Kidney epithelial cell (primary cell): ENCODE measurements at regions not wholly inside any gene's neighbourhood (a gene's known extent, or its start where the extent isn't known, plus 50 kb on each side); places are given as distances from the start of the nearest gene placed in this dataset.

Experiments
- DNase-seq: peaks from one replicate; pipeline ENCODE4 v3.0.0-alpha.2; 2010; ENCODE audit warnings: low read depth
- H3K27me3 ChIP-seq: 2 replicates; pipeline ENCODE4 v1.6.0; 2011; ENCODE audit warnings: low read length; ENCODE audit not compliant: control insufficient read depth, insufficient read depth
- H3K36me3 ChIP-seq: 2 replicates; pipeline ENCODE4 v1.5.1; 2011; ENCODE audit warnings: low read length; ENCODE audit not compliant: control insufficient read depth, insufficient read depth
- H3K4me3 ChIP-seq: 2 replicates; pipeline ENCODE4 v1.5.1; 2011; ENCODE audit warnings: low read depth, mild to moderate bottlenecking, control low read depth, low read length
- TF ChIP-seq, protein P1 (sequence below): IDR thresholded peaks from 2 replicates; pipeline ENCODE4 v1.5.1; 2011; ENCODE audit warnings: mild to moderate bottlenecking, moderate library complexity, low read length, control low read depth, inconsistent platforms; ENCODE audit not compliant: insufficient read depth, poor library complexity, severe bottlenecking

- TF ChIP-seq, protein P1, sequence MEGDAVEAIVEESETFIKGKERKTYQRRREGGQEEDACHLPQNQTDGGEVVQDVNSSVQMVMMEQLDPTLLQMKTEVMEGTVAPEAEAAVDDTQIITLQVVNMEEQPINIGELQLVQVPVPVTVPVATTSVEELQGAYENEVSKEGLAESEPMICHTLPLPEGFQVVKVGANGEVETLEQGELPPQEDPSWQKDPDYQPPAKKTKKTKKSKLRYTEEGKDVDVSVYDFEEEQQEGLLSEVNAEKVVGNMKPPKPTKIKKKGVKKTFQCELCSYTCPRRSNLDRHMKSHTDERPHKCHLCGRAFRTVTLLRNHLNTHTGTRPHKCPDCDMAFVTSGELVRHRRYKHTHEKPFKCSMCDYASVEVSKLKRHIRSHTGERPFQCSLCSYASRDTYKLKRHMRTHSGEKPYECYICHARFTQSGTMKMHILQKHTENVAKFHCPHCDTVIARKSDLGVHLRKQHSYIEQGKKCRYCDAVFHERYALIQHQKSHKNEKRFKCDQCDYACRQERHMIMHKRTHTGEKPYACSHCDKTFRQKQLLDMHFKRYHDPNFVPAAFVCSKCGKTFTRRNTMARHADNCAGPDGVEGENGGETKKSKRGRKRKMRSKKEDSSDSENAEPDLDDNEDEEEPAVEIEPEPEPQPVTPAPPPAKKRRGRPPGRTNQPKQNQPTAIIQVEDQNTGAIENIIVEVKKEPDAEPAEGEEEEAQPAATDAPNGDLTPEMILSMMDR: no peak
- Histone ChIP-seq H3K27me3 (no peaks in the 10 kb centered on the region), H3K36me3 (no peaks in the 10 kb centered on the region), H3K4me3 (no peak overlapping the region)
- DNase-seq: no peak
Measured at GRCh38 chr22:48721395-48721669, 1106.3 kb downstream of the BRD1 start.

DNA sequence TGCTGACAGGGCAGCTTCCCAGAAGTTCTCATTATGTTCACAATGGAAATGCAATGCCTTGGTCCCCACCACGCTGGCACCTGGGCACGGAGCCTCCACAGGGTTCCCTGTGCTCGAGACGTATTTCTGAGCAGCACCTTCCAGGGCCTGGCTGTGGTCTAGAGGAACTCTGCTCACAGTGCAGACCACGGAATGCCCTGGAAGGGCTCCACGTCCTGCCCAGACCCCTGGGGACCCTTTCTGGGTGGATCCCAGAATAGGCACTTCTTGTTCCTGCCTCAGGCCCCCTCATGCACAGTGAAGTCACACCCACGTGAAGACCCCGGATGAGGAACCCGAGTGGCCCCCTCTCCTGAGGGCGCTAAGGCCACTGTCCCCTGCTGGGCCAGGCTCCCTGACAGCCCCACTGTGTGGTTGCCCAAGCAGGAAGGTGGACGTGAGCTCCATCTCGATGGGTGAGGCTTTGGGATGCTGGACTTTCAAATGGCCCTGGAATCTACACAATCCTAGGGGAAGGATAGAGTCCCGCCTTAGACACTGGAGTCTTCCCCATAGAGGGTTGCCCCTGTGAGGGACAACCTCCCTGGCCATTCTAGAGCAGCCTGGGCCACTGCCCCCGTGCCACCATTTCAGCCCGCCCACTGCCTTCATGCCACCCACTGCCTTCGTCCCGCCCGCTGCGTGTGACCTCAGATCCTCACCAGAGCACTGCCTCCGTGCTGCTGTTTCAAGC lies 1106.8 kb downstream of the BRD1 start:
- Histone ChIP-seq H3K4me3 (no peak overlapping the region), H3K36me3 (no peaks in the 10 kb centered on the region), H3K27me3 (no peaks in the 10 kb centered on the region)
- DNase-seq: no peak
- TF ChIP-seq, protein P1: no peak

GRCh38 chr22:48719978-48720661 lies 1107.6 kb downstream of the BRD1 start:
- H3K4me3 ChIP-seq: no peak overlapping the region
- no peaks in the 10 kb centered on the region for H3K36me3 ChIP-seq
- DNase-seq: no peak
- H3K27me3 ChIP-seq: no peaks in the 10 kb centered on the region
- TF ChIP-seq, protein P1: no peak

DNA sequence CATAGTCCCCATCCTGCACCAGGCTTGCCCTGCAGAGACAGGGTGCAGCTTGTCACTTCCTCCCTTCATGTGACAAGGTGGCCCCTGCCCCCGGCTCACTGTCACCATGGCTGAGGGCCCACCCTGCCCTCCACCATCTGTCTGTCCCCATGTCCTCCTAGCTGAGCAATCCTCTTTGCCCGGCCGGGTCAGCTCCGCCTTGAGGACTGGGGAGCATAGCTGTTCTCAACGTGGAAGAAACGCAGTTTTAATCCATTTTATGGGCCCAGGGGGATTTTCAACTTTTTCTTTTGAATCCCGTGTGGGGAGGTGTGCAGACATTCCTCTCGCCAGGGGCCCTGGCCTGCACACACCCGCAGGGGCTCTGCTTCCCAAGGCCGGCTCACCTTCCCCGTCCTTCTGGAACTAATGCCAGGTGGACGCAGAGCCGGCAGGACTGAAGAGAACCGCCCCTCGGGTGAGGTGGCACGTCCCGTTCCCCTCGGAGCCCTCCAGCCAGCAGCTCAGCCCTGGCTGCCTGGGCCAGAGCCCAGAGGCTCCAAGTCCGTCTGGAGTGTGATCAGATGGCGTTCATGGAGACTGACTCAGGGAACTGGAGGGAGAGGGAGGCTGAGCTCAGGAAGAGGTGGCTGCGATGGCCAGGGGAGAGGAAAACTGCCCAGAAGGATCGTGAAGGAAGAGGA lies 1108.7 kb downstream of the BRD1 start:
- no peak for DNase-seq
- Histone ChIP-seq H3K27me3 (no peaks in the 10 kb centered on the region), H3K36me3 (no peaks in the 10 kb centered on the region), H3K4me3 (no peak overlapping the region)
- TF ChIP-seq, protein P1: no peak

DNA sequence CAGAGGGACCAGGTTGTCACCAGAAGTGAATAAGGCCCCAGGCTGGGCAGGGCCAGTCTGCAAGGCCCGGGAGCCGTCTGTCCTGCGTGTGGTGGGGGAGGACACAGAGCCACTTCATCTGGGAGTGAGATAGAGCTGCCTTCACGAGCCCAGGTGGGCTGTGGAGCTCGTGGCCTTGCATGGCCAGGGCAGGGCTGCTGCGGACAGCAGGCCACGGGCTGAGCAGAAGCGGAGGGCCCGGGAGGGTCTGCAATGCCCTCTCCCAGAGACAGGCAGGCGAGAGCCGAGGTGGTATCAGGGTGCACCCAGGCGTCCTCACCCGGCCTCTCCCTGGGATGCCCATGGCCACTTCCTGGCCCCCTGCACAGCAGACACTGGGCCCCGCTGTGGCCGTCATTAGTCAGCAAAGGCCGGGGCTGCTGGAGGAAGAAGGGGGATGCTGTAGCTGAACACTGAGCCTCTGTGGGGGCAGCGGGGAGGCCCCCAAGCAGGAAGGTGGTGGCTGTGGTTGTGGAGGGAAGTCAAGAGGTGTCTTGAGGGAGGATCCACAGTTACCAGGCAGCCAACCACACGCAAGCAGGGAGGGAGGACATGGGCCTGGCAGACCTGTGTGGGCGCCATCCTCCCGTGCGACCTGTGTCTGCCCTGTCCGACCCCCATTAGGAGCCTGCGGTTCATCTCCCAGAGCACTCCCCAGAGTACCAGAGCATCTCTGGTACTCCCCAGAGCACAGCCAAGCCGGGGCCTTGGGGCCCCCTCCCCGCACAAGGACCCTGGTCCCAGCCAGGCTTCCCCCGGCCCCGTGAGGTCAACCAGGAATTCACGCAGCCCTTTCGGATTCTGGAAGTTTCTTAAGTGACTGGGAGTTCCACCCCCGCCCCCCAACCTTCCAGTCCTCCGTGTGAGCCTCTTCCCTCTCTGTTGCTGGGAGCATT lies 1109.5 kb downstream of the BRD1 start:
- DNase-seq: no peak
- H3K4me3 ChIP-seq: no peak overlapping the region
- TF ChIP-seq, protein P1: no peak
- no peaks in the 10 kb centered on the region for H3K36me3 ChIP-seq
- no peaks in the 10 kb centered on the region for H3K27me3 ChIP-seq
